MM.1S (cell line): ENCODE measurements at regions not wholly inside any gene's neighbourhood (a gene's known extent, or its start where the extent isn't known, plus 50 kb on each side); places are given as distances from the start of the nearest gene placed in this dataset.

Experiments used
- CTCF ChIP-seq: fragments of 300-600 bp; sonication (generic); IDR thresholded peaks from 2 replicates; pipeline ENCODE4 v1.5.1; 2016; ENCODE audit warnings: antibody characterized with exemption, low read length, mixed read lengths
- EZH2phosphoT487 ChIP-seq: fragments of 300-600 bp; sonication (generic); IDR thresholded peaks from 2 replicates; pipeline ENCODE4 v1.6.1; 2018; ENCODE audit warnings: antibody characterized with exemption, low read length

DNA sequence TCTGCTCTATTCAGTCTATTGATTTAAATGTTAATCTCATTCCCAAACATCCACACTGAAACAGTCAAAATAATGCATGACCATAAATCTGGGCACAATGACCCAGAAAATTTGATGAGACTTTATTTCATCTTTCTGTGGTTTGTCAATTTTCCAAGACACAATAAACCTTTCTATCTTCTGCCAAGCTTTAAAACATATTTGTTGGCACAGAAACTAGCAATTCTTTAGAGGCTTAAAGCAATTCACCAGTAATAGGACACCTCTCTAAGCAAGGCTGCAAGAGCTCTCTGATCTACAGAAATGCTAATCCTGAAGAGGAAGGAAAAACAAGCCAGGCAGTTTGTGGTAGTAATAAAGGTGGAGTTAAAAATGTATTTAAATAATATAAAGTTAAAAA lies 113.7 kb downstream of the FCRL5 start:
- TF ChIP-seq CTCF (no peak), EZH2phosphoT487 (no peak)
